Neural progenitor cell (in vitro differentiated cells): ENCODE measurements at regions not wholly inside any gene's neighbourhood (a gene's known extent, or its start where the extent isn't known, plus 50 kb on each side); places are given as distances from the start of the nearest gene placed in this dataset.

Experiments used
- CTCF ChIP-seq: fragments of 200-600 bp; sonication (generic); IDR thresholded peaks from 2 replicates; pipeline ENCODE4 v1.5.1; 2017; ENCODE audit warnings: antibody characterized with exemption, mild to moderate bottlenecking
- EZH2 ChIP-seq: fragments of 200-600 bp; sonication (generic); IDR thresholded peaks from 2 replicates; pipeline ENCODE4 v1.6.1; 2017; ENCODE audit warnings: antibody characterized with exemption, mild to moderate bottlenecking, moderate library complexity

GRCh38 chr6:77094821-77095220 is 368.5 kb downstream of the HTR1B start:
- TF ChIP-seq EZH2 (no peak), CTCF (no peak)
